CD4-positive, alpha-beta memory T cell (primary cell): ENCODE measurements at regions not wholly inside any gene's neighbourhood (a gene's known extent, or its start where the extent isn't known, plus 50 kb on each side); places are given as distances from the start of the nearest gene placed in this dataset.

Experiments used
- CTCF ChIA-PET: fragments of 350-600 bp; sonication (Branson Sonifier 250); formaldehyde crosslinking; loops from one replicate; lab custom pipeline; 2021; ENCODE audit warnings: inconsistent platforms; ENCODE audit not compliant: partially characterized antibody; lab: Charles Lee
- POLR2A ChIA-PET: fragments of 350-600 bp; sonication (Branson Sonifier 250); formaldehyde crosslinking; loops from one replicate; lab custom pipeline; 2021; ENCODE audit not compliant: partially characterized antibody; lab: Charles Lee
- DNase-seq, 5 donors: peaks; one replicate each; pipeline versions ENCODE4 v3.0.0 to v3.0.0-alpha.2; 2020 to 2022; ENCODE audit warnings: mixed read lengths in 1 of 5
- H3K27ac ChIP-seq: one replicate; pipeline ENCODE4 v1.7.0; 2013; ENCODE audit warnings: low read depth, low read length
- H3K27me3 ChIP-seq: 2 replicates; pipeline ENCODE4 v1.7.0; 2013; ENCODE audit warnings: mild to moderate bottlenecking, low read length, moderate library complexity; ENCODE audit not compliant: insufficient read depth
- H3K36me3 ChIP-seq: 2 replicates; pipeline ENCODE4 v1.7.0; 2013; ENCODE audit warnings: mild to moderate bottlenecking, low read length, moderate library complexity; ENCODE audit not compliant: insufficient read depth
- H3K4me1 ChIP-seq: 2 replicates; pipeline ENCODE4 v1.7.0; 2013; ENCODE audit warnings: mild to moderate bottlenecking, low read length, moderate library complexity; ENCODE audit not compliant: insufficient read depth
- H3K4me3 ChIP-seq, 2 donors: one replicate each; pipeline ENCODE4 v1.7.0; 2013; ENCODE audit warnings: low read length in 2 of 2, mild to moderate bottlenecking in 1 of 2
- H3K9me3 ChIP-seq, 2 donors: one replicate each; pipeline ENCODE4 v1.7.0; 2013; ENCODE audit warnings: low read length in 2 of 2, control low read depth in 1 of 2; ENCODE audit not compliant: control insufficient read depth in 1 of 2
- H3K27ac Mint-ChIP-seq, 7 donors: one replicate each; pipeline ENCODE4 v1.8.0; 2020 to 2021; ENCODE audit warnings: mixed read lengths in 7 of 7, mild to moderate bottlenecking in 6 of 7, inconsistent platforms in 3 of 7, moderate library complexity in 3 of 7
- H3K27me3 Mint-ChIP-seq, 2 donors: one replicate each; pipeline ENCODE4 v1.8.0; 2020 to 2021; ENCODE audit warnings: mixed read lengths in 2 of 2
- H3K36me3 Mint-ChIP-seq, 2 donors: one replicate each; pipeline ENCODE4 v1.8.0; 2020 to 2021; ENCODE audit warnings: mixed read lengths in 2 of 2, inconsistent platforms in 1 of 2, mild to moderate bottlenecking in 1 of 2
- H3K4me1 Mint-ChIP-seq, 4 donors: one replicate each; pipeline ENCODE4 v1.8.0; 2020 to 2021; ENCODE audit warnings: mixed read lengths in 4 of 4, mild to moderate bottlenecking in 1 of 4
- H3K4me3 Mint-ChIP-seq, 8 donors: one replicate each; pipeline ENCODE4 v1.8.0; 2020 to 2021; ENCODE audit warnings: mixed read lengths in 8 of 8, mild to moderate bottlenecking in 7 of 8, moderate library complexity in 6 of 8, inconsistent platforms in 3 of 8
- H3K9me3 Mint-ChIP-seq, 8 donors: one replicate each; pipeline ENCODE4 v1.8.0; 2020 to 2021; ENCODE audit warnings: mixed read lengths in 8 of 8, mild to moderate bottlenecking in 5 of 8, inconsistent platforms in 3 of 8, moderate library complexity in 1 of 8
- intact Hi-C: fragments of 100-400 bp; cut with micrococcal nuclease; formaldehyde crosslinking; loops from one replicate; pipeline ENCODE4 v1.15.1; 2023

GRCh38 chrX:128862557-128862956, 660.7 kb downstream of the SMARCA1 start:
- H3K4me3 ChIP-seq: no peak overlapping the region
- Mint-ChIP-seq H3K27me3 (no peaks in the 10 kb centered on the region), H3K36me3 (no peaks in the 10 kb centered on the region), H3K4me3 (no peak overlapping the region), H3K9me3 (no peaks in the 10 kb centered on the region), H3K27ac (no peak overlapping the region), H3K4me1 (no peaks in the 10 kb centered on the region)
- DNase-seq: no peak
- no peaks in the 10 kb centered on the region for H3K4me1 ChIP-seq
- POLR2A ChIA-PET: no interaction called here
- H3K36me3 ChIP-seq: no peaks in the 10 kb centered on the region
- intact Hi-C loops: no loop called here
- no peaks in the 10 kb centered on the region for H3K27me3 ChIP-seq
- CTCF ChIA-PET: no interaction called here
- H3K27ac ChIP-seq: no peak overlapping the region
- no peaks in the 10 kb centered on the region for H3K9me3 ChIP-seq

GRCh38 chrX:128848374-128848773, 674.9 kb downstream of the SMARCA1 start:
- H3K36me3 ChIP-seq: no peaks in the 10 kb centered on the region
- H3K4me1 Mint-ChIP-seq: no peaks in the 10 kb centered on the region
- H3K4me3 Mint-ChIP-seq: no peak overlapping the region
- CTCF ChIA-PET: no interaction called here
- H3K36me3 Mint-ChIP-seq: no peaks in the 10 kb centered on the region
- no peaks in the 10 kb centered on the region for H3K9me3 ChIP-seq
- no peaks in the 10 kb centered on the region for H3K4me1 ChIP-seq
- H3K27me3 ChIP-seq: no peaks in the 10 kb centered on the region
- POLR2A ChIA-PET: no interaction called here
- peaks cover 0 to 4% (median 1%) of the 10 kb centered on the region in 8 donors for H3K9me3 Mint-ChIP-seq
- DNase-seq: no peak
- no peaks in the 10 kb centered on the region for H3K27me3 Mint-ChIP-seq
- H3K27ac Mint-ChIP-seq: no peak overlapping the region
- H3K27ac ChIP-seq: no peak overlapping the region
- no peak overlapping the region for H3K4me3 ChIP-seq
- intact Hi-C loops: no loop called here

- Mint-ChIP-seq H3K4me3 (no peak overlapping the region), H3K36me3 (no peaks in the 10 kb centered on the region), H3K27ac (no peak overlapping the region), H3K4me1 (no peaks in the 10 kb centered on the region), H3K27me3 (no peaks in the 10 kb centered on the region), H3K9me3 (peaks cover 0 to 6% (median 0%) of the 10 kb centered on the region in 8 donors)
- Histone ChIP-seq H3K36me3 (no peaks in the 10 kb centered on the region), H3K27me3 (no peaks in the 10 kb centered on the region), H3K4me1 (no peaks in the 10 kb centered on the region), H3K9me3 (no peaks in the 10 kb centered on the region), H3K27ac (no peak overlapping the region), H3K4me3 (no peak overlapping the region)
- intact Hi-C loops: no loop called here
- DNase-seq: no peak
- CTCF ChIA-PET: no interaction called here
- POLR2A ChIA-PET: no interaction called here
Measured at GRCh38 chrX:128846385-128846784, 676.9 kb downstream of the SMARCA1 start.

GRCh38 chrX:128818690-128819089, 704.6 kb downstream of the SMARCA1 start:
- no peaks in the 10 kb centered on the region for H3K9me3 Mint-ChIP-seq
- H3K36me3 Mint-ChIP-seq: no peaks in the 10 kb centered on the region
- Histone ChIP-seq H3K36me3 (no peaks in the 10 kb centered on the region), H3K4me3 (no peak overlapping the region), H3K27ac (no peak overlapping the region), H3K4me1 (no peaks in the 10 kb centered on the region), H3K27me3 (no peaks in the 10 kb centered on the region), H3K9me3 (no peaks in the 10 kb centered on the region)
- H3K4me3 Mint-ChIP-seq: no peak overlapping the region
- POLR2A ChIA-PET: no interaction called here
- H3K4me1 Mint-ChIP-seq: no peaks in the 10 kb centered on the region
- CTCF ChIA-PET: no interaction called here
- intact Hi-C loops: no loop called here
- H3K27ac Mint-ChIP-seq: no peak overlapping the region
- DNase-seq: no peak
- H3K27me3 Mint-ChIP-seq: no peaks in the 10 kb centered on the region

- H3K4me1 ChIP-seq: no peaks in the 10 kb centered on the region
- no peaks in the 10 kb centered on the region for H3K36me3 Mint-ChIP-seq
- H3K4me3 Mint-ChIP-seq: no peak overlapping the region
- no peak overlapping the region for H3K27ac Mint-ChIP-seq
- no peak for DNase-seq
- no peaks in the 10 kb centered on the region for H3K9me3 ChIP-seq
- intact Hi-C loops: no loop called here
- H3K27me3 ChIP-seq: no peaks in the 10 kb centered on the region
- ChIA-PET POLR2A (no interaction called here), CTCF (no interaction called here)
- no peak overlapping the region for H3K4me3 ChIP-seq
- H3K9me3 Mint-ChIP-seq: no peaks in the 10 kb centered on the region
- H3K4me1 Mint-ChIP-seq: no peaks in the 10 kb centered on the region
- H3K36me3 ChIP-seq: no peaks in the 10 kb centered on the region
- no peaks in the 10 kb centered on the region for H3K27me3 Mint-ChIP-seq
- no peak overlapping the region for H3K27ac ChIP-seq
Measured at GRCh38 chrX:128816919-128817318, 706.4 kb downstream of the SMARCA1 start.

- no peaks in the 10 kb centered on the region for H3K36me3 Mint-ChIP-seq
- Histone ChIP-seq H3K27me3 (no peaks in the 10 kb centered on the region), H3K4me1 (no peaks in the 10 kb centered on the region), H3K9me3 (no peaks in the 10 kb centered on the region), H3K4me3 (no peak overlapping the region), H3K36me3 (no peaks in the 10 kb centered on the region), H3K27ac (no peak overlapping the region)
- intact Hi-C loops: no loop called here
- peaks cover 0 to 3% (median 0%) of the 10 kb centered on the region in 4 donors for H3K4me1 Mint-ChIP-seq
- H3K27ac Mint-ChIP-seq: no peak overlapping the region
- peak in 1 of 5 donors; percentile 10 for DNase-seq
- peaks cover 0 to 26% (median 9%) of the 10 kb centered on the region in 8 donors for H3K9me3 Mint-ChIP-seq
- ChIA-PET CTCF (no interaction called here), POLR2A (no interaction called here)
- no peaks in the 10 kb centered on the region for H3K27me3 Mint-ChIP-seq
- H3K4me3 Mint-ChIP-seq: no peak overlapping the region
Measured at GRCh38 chrX:128807367-128807766, 715.9 kb downstream of the SMARCA1 start.

GRCh38 chrX:128805236-128805635, 718.1 kb downstream of the SMARCA1 start:
- Histone ChIP-seq H3K9me3 (no peaks in the 10 kb centered on the region), H3K4me1 (no peaks in the 10 kb centered on the region), H3K27ac (no peak overlapping the region), H3K4me3 (no peak overlapping the region), H3K36me3 (no peaks in the 10 kb centered on the region), H3K27me3 (no peaks in the 10 kb centered on the region)
- no peak for DNase-seq
- Mint-ChIP-seq H3K4me3 (no peak overlapping the region), H3K36me3 (no peaks in the 10 kb centered on the region), H3K27ac (peak overlapping the region in 1 of 7 donors; percentile 8), H3K9me3 (peaks cover 0 to 26% (median 9%) of the 10 kb centered on the region in 8 donors), H3K4me1 (peaks cover 0 to 3% (median 0%) of the 10 kb centered on the region in 4 donors), H3K27me3 (no peaks in the 10 kb centered on the region)
- ChIA-PET CTCF (no interaction called here), POLR2A (no interaction called here)
- intact Hi-C loops: no loop called here

GRCh38 chrX:128804828-128805227, 718.5 kb downstream of the SMARCA1 start:
- Histone ChIP-seq H3K27ac (no peak overlapping the region), H3K9me3 (no peaks in the 10 kb centered on the region), H3K4me3 (no peak overlapping the region), H3K4me1 (no peaks in the 10 kb centered on the region), H3K27me3 (no peaks in the 10 kb centered on the region), H3K36me3 (no peaks in the 10 kb centered on the region)
- Mint-ChIP-seq H3K4me1 (peaks cover 0 to 3% (median 0%) of the 10 kb centered on the region in 4 donors), H3K27me3 (no peaks in the 10 kb centered on the region), H3K4me3 (no peak overlapping the region), H3K27ac (peak overlapping the region in 1 of 7 donors; percentile 8), H3K36me3 (no peaks in the 10 kb centered on the region), H3K9me3 (peaks cover 0 to 26% (median 9%) of the 10 kb centered on the region in 8 donors)
- intact Hi-C loops: no loop called here
- DNase-seq: no peak
- ChIA-PET POLR2A (no interaction called here), CTCF (no interaction called here)
